RWPE2 (cell line): ENCODE measurements at regions not wholly inside any gene's neighbourhood (a gene's known extent, or its start where the extent isn't known, plus 50 kb on each side); places are given as distances from the start of the nearest gene placed in this dataset.

Experiments used
- ATAC-seq: fragments of 200-7000 bp; cut with Tn5 transposase; 3 replicates; pipeline ENCODE4 v1.9.1; 2021; ENCODE audit warnings: low read depth
- DNase-seq: peaks from one replicate; pipeline ENCODE4 v3.0.0-alpha.2; 2020; ENCODE audit warnings: low spot score
- H3K27ac ChIP-seq: fragments of 450-650 bp; 2 replicates; pipeline ENCODE4 v1.5.1; 2017; ENCODE audit warnings: mild to moderate bottlenecking; ENCODE audit not compliant: poor library complexity, severe bottlenecking
- H3K27me3 ChIP-seq: fragments of 250-450 bp; sonication (Bioruptor Pico); 2 replicates; pipeline ENCODE4 v1.5.1; 2021; ENCODE audit warnings: mild to moderate bottlenecking, moderate library complexity; ENCODE audit not compliant: insufficient read depth, poor library complexity, severe bottlenecking
- H3K36me3 ChIP-seq: fragments of 250-450 bp; sonication (Bioruptor Pico); 2 replicates; pipeline ENCODE4 v1.5.1; 2020; ENCODE audit warnings: low read depth, mild to moderate bottlenecking, moderate library complexity
- H3K4me1 ChIP-seq: fragments of 250-450 bp; sonication (Bioruptor Pico); 2 replicates; pipeline ENCODE4 v1.5.1; 2021; ENCODE audit warnings: mild to moderate bottlenecking, moderate library complexity; ENCODE audit not compliant: insufficient read depth, poor library complexity, severe bottlenecking
- H3K4me3 ChIP-seq: fragments of 250-450 bp; sonication (Bioruptor Pico); 2 replicates; pipeline ENCODE4 v1.5.1; 2021; ENCODE audit warnings: mild to moderate bottlenecking, moderate library complexity; ENCODE audit not compliant: severe bottlenecking
- H3K9me3 ChIP-seq: fragments of 250-450 bp; sonication (Bioruptor Pico); 2 replicates; pipeline ENCODE4 v1.5.1; 2021; ENCODE audit warnings: mild to moderate bottlenecking, moderate library complexity; ENCODE audit not compliant: severe bottlenecking
- CTCF ChIP-seq: fragments of 450-650 bp; IDR thresholded peaks from one replicate; pipeline ENCODE4 v1.5.1; 2017; ENCODE audit warnings: mild to moderate bottlenecking, moderate library complexity; ENCODE audit not compliant: poor library complexity, severe bottlenecking

DNA sequence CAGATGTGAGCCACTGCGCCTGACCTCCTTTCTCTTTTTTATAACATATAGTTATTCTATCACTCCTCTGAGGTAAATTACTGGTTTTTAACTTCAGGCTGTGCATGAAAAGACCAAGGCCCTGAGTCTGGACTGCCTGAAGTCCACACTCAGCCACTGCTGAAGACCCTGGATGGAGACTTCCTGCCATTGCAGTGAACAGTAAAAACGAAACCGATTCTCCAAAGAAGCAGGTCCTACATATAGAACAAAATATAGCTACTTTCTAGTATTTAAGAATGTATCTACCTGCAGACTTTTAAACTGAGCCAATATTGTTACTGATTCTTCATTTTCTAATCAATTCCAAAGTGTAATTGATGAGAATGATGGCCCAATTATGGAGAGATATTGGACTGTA, 232.8 kb downstream of the CHRM3 start:
- no peak for TF ChIP-seq CTCF
- DNase-seq (no peak), ATAC-seq (no peak)
- no peak overlapping the region for H3K4me3 ChIP-seq
- H3K27me3 ChIP-seq = no peaks in the 10 kb centered on the region
- no peaks in the 10 kb centered on the region for H3K36me3 ChIP-seq
- no peaks in the 10 kb centered on the region for H3K4me1 ChIP-seq
- H3K9me3 ChIP-seq = no peaks in the 10 kb centered on the region
- H3K27ac ChIP-seq = no peak overlapping the region

- ATAC-seq (no peak), DNase-seq (no peak)
- H3K9me3 ChIP-seq = no peaks in the 10 kb centered on the region
- H3K27me3 ChIP-seq = no peaks in the 10 kb centered on the region
- no peak overlapping the region for H3K4me3 ChIP-seq
- no peak for TF ChIP-seq CTCF
- H3K27ac ChIP-seq = no peak overlapping the region
- no peaks in the 10 kb centered on the region for H3K36me3 ChIP-seq
- H3K4me1 ChIP-seq = peaks cover 9% of the 10 kb centered on the region
These were observed 244.4 kb downstream of the CHRM3 start for GRCh38 chr1:239630767-239631166.

- no peaks in the 10 kb centered on the region for H3K9me3 ChIP-seq
- H3K27me3 ChIP-seq = no peaks in the 10 kb centered on the region
- no peak overlapping the region for H3K27ac ChIP-seq
- H3K4me1 ChIP-seq = peaks cover 9% of the 10 kb centered on the region
- no peaks in the 10 kb centered on the region for H3K36me3 ChIP-seq
- ATAC-seq = no peak
- H3K4me3 ChIP-seq = no peak overlapping the region
- TF ChIP-seq CTCF = no peak
- DNase-seq = no peak
These were observed 247.1 kb downstream of the CHRM3 start for GRCh38 chr1:239633432-239633831.

DNA sequence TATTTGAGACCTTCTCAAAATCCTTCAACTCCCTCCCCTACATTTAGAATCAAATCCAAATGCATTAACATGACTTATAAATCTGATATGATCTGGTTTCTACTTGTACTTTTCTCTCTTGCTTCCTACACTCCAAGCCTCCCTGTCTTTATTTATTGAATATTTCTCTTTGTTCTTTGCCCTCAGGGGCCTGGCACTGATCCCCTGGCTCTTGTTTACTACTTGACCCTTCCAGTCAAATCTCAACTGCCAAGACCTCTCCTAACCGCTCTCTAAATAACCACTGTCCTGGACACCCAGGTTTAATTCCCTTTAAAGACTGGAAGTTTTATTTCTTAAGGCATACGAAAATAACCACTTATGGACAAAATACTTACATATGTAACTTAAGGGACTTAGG, 248.9 kb downstream of the CHRM3 start:
- no peak for TF ChIP-seq CTCF
- no peaks in the 10 kb centered on the region for H3K9me3 ChIP-seq
- DNase-seq (no peak), ATAC-seq (no peak)
- no peaks in the 10 kb centered on the region for H3K36me3 ChIP-seq
- H3K27ac ChIP-seq = no peak overlapping the region
- H3K27me3 ChIP-seq = no peaks in the 10 kb centered on the region
- H3K4me1 ChIP-seq = peaks cover 3% of the 10 kb centered on the region
- H3K4me3 ChIP-seq = no peak overlapping the region

- ATAC-seq = no peak
- no peak for DNase-seq
These were observed 250.0 kb downstream of the CHRM3 start for GRCh38 chr1:239636347-239636746.

More at GRCh38 chr1:239636347-239636746, 250.0 kb downstream of the CHRM3 start:
- no peak for TF ChIP-seq CTCF
- no peak overlapping the region for H3K27ac ChIP-seq
- H3K27me3 ChIP-seq = no peaks in the 10 kb centered on the region
- H3K4me3 ChIP-seq = no peak overlapping the region
- H3K36me3 ChIP-seq = no peaks in the 10 kb centered on the region
- no peaks in the 10 kb centered on the region for H3K4me1 ChIP-seq
- H3K9me3 ChIP-seq = no peaks in the 10 kb centered on the region
